K562 (cell line): ENCODE measurements at regions not wholly inside any gene's neighbourhood (a gene's known extent, or its start where the extent isn't known, plus 50 kb on each side); places are given as distances from the start of the nearest gene placed in this dataset.

Source experiments
- ATAC-seq: fragments of 200-7000 bp; cut with Tn5 transposase; 3 replicates; pipeline ENCODE4 v1.9.1; 2020; ENCODE audit warnings: moderate library complexity
- BruUV-seq: library from RNA; stranded (reverse); fragments of 400-500 nt; replicated peaks from 2 replicates; lab custom pipeline; 2021; lab: Mats Ljungman, UMichigan
- CTCF ChIA-PET: fragments of 300-600 bp; formaldehyde crosslinking; extraction: SDS; loops from one replicate; lab custom pipeline; 2021; ENCODE audit warnings: low intra/inter-chr PET ratio; lab: Yijun Ruan, JAX
- POLR2A ChIA-PET: fragments of 300-600, 350-650 bp; sonication (Branson Sonifier 250); formaldehyde crosslinking; extraction: SDS; loops from one replicate; lab custom pipeline; 2021; ENCODE audit warnings: antibody characterized with exemption, inconsistent platforms; lab: Yijun Ruan, JAX
- DNase-seq, 4 experiments: peaks; one replicate each; pipeline versions ENCODE4 v3.0.0 to v3.0.0-alpha.2; 2011 to 2018; ENCODE audit warnings: low spot score in 3 of 4, mixed read lengths in 3 of 4; ENCODE audit errors: extremely low read depth in 1 of 4
- FAIRE-seq: peaks from 2 replicates; lab custom pipeline; 2011; peaks lifted over from hg19 to GRCh38; lab: Jason Lieb, UNC
- H2AFZ ChIP-seq: 2 replicates; pipeline ENCODE4 v1.6.0; 2011; ENCODE audit warnings: low read depth, low read length, control low read depth, inconsistent platforms
- H3K27ac ChIP-seq: fragments of 200-600 bp; 3 replicates; pipeline ENCODE4 v1.8.0; 2011; ENCODE audit warnings: low read depth, mild to moderate bottlenecking, control low read depth, inconsistent platforms, low read length, moderate library complexity, mixed read lengths; ENCODE audit errors: extremely low read depth
- H3K27me3 ChIP-seq, 2 experiments: fragments of 300-600 bp in 1 of 2; 2 replicates in 1 of 2; 3 replicates in 1 of 2; pipeline versions ENCODE4 v1.6.0 to v1.8.0; 2011; ENCODE audit warnings: inconsistent platforms in 2 of 2, low read length in 2 of 2, mild to moderate bottlenecking in 1 of 2, mixed read lengths in 1 of 2, moderate library complexity in 1 of 2; ENCODE audit not compliant: control insufficient read depth in 2 of 2, insufficient read depth in 2 of 2
- H3K36me3 ChIP-seq: fragments of 300-600 bp; 3 replicates; pipeline ENCODE4 v1.8.0; 2011; ENCODE audit warnings: mild to moderate bottlenecking, low read length, inconsistent platforms; ENCODE audit not compliant: control insufficient read depth, insufficient read depth
- H3K4me1 ChIP-seq, 2 experiments: fragments of 200-600 bp in 1 of 2; replicated peaks in 1 of 2; 2 replicates in 1 of 2; 3 replicates in 1 of 2; pipeline versions ENCODE4 v1.5.1 to v1.8.0; 2011; ENCODE audit warnings: inconsistent platforms in 2 of 2, low read length in 2 of 2, mild to moderate bottlenecking in 1 of 2, mixed read lengths in 1 of 2, moderate library complexity in 1 of 2; ENCODE audit not compliant: control insufficient read depth in 2 of 2, insufficient read depth in 2 of 2
- H3K4me2 ChIP-seq: 2 replicates; pipeline ENCODE4 v1.6.1; 2011; ENCODE audit warnings: low read length, control low read depth, inconsistent platforms, mixed read lengths; ENCODE audit not compliant: insufficient read depth
- H3K4me3 ChIP-seq: fragments of 200-600 bp; sonication (generic), shearing (Covaris generic); 2 replicates; pipeline ENCODE4 v1.5.1; 2016; ENCODE audit warnings: control low read depth, inconsistent platforms
- H3K79me2 ChIP-seq: fragments of 200-600 bp; 3 replicates; pipeline ENCODE4 v1.8.0; 2011; ENCODE audit warnings: low read length, inconsistent platforms; ENCODE audit not compliant: control insufficient read depth, insufficient read depth
- H3K9ac ChIP-seq, 2 experiments: 2 replicates each; pipeline versions ENCODE4 v1.6.0 to v1.6.1; 2011; ENCODE audit warnings: low read depth in 2 of 2, low read length in 2 of 2, control low read depth in 1 of 2, inconsistent platforms in 1 of 2, mild to moderate bottlenecking in 1 of 2, mixed read lengths in 1 of 2; ENCODE audit not compliant: insufficient read depth in 1 of 2
- H3K9me1 ChIP-seq: one replicate; pipeline ENCODE4 v1.6.0; 2011; ENCODE audit warnings: inconsistent platforms, mild to moderate bottlenecking, low read length, moderate library complexity; ENCODE audit not compliant: control insufficient read depth, insufficient read depth
- H3K9me3 ChIP-seq: replicated peaks from 2 replicates; pipeline ENCODE4 v1.5.1; 2011; ENCODE audit warnings: low read depth, low read length, inconsistent platforms; ENCODE audit not compliant: control insufficient read depth, insufficient read depth
- H4K20me1 ChIP-seq: replicated peaks from 2 replicates; pipeline ENCODE4 v1.6.1; 2011; ENCODE audit warnings: low read length, inconsistent platforms, mixed read lengths; ENCODE audit not compliant: control insufficient read depth, insufficient read depth
- ARID3B ChIP-seq: fragments of 250-450 bp; sonication (Bioruptor Pico); IDR thresholded peaks from 2 replicates; pipeline ENCODE4 v1.4.0; 2020; ENCODE audit warnings: borderline replicate concordance
- CREB1 ChIP-seq, 2 experiments: sonication (generic) in 1 of 2; formaldehyde crosslinking in 1 of 2; IDR thresholded peaks; 2 replicates each; pipeline versions ENCODE4 v1.6.1 to v1.8.0; 2012 to 2022; ENCODE audit warnings: inconsistent platforms in 1 of 2, mild to moderate bottlenecking in 1 of 2, missing genetic modification reagents in 1 of 2, moderate library complexity in 1 of 2
- HCFC1 ChIP-seq: IDR thresholded peaks from 2 replicates; pipeline ENCODE4 v1.6.1; 2012; ENCODE audit warnings: low read depth, low read length, improper control_type of control experiment
- HSF4 ChIP-seq: fragments of 250-450 bp; sonication (Bioruptor Pico); IDR thresholded peaks from 2 replicates; pipeline ENCODE4 v2.1.2; 2022; ENCODE audit warnings: mild to moderate bottlenecking, moderate library complexity, borderline replicate concordance
- ID3 ChIP-seq, 2 experiments: fragments of 250-450 bp in 1 of 2; fragments of 450-650 bp in 1 of 2; sonication (Bioruptor Pico) in 1 of 2; IDR thresholded peaks; 2 replicates each; pipeline versions ENCODE4 v1.6.1 to v1.8.0; 2016 to 2021; ENCODE audit warnings: mild to moderate bottlenecking in 2 of 2, moderate library complexity in 2 of 2, missing compliant biosample characterization in 1 of 2, missing genetic modification characterization in 1 of 2
- ILF3 ChIP-seq: fragments of 450-650 bp; IDR thresholded peaks from 2 replicates; pipeline ENCODE4 v1.6.1; 2018; ENCODE audit warnings: antibody characterized with exemption, mild to moderate bottlenecking, moderate library complexity, borderline replicate concordance
- KAT7 ChIP-seq: sonication (generic); formaldehyde crosslinking; IDR thresholded peaks from 2 replicates; pipeline ENCODE4 v1.8.0; 2022; ENCODE audit warnings: missing genetic modification reagents, mild to moderate bottlenecking, borderline replicate concordance
- MAFF ChIP-seq: IDR thresholded peaks from 2 replicates; pipeline ENCODE4 v1.6.1; 2012; ENCODE audit warnings: low read length, improper control_type of control experiment
- SAFB ChIP-seq: fragments of 200-400 bp; formaldehyde crosslinking; IDR thresholded peaks from 2 replicates; pipeline ENCODE4 v1.6.1; 2017; ENCODE audit warnings: low read depth, low read length, borderline replicate concordance
- ZBTB7A ChIP-seq: IDR thresholded peaks from 2 replicates; pipeline ENCODE4 v1.6.1; 2011; ENCODE audit warnings: low read depth, mild to moderate bottlenecking, low read length, moderate library complexity, borderline replicate concordance; ENCODE audit not compliant: control insufficient read depth
- ZNF134 ChIP-seq: fragments of 250-450 bp; sonication (Bioruptor Pico); conservative IDR thresholded peaks from 2 replicates; pipeline ENCODE4 v1.4.0; 2020
- WGBS: fragments of 100-300 bp; shearing (Covaris generic); methylation state at CpG from one replicate; pipeline ENCODE4 v1.1.6; 2016; ENCODE audit warnings: low coverage, mixed read lengths; ENCODE audit not compliant: insufficient coverage; ENCODE audit errors: missing lambda C conversion rate; 5-methylcytosine and 5-hydroxymethylcytosine counted together
- in situ Hi-C: fragments of 300-500 bp; cut with MboI; formaldehyde crosslinking; loops from 4 replicates; pipeline ENCODE4 v1.15.0; 2018; ENCODE audit warnings: inconsistent platforms, mixed read lengths
- intact Hi-C: fragments of 100-400 bp; cut with micrococcal nuclease; formaldehyde crosslinking; loops from 2 replicates; pipeline ENCODE4 v1.14.2; 2022
- TF ChIP-seq, protein P1 (sequence below): fragments of 250-450 bp; sonication (Bioruptor Pico); IDR thresholded peaks from 2 replicates; pipeline ENCODE4 v1.4.0; 2020; ENCODE audit warnings: mild to moderate bottlenecking, moderate library complexity

- TF ChIP-seq, protein P1, sequence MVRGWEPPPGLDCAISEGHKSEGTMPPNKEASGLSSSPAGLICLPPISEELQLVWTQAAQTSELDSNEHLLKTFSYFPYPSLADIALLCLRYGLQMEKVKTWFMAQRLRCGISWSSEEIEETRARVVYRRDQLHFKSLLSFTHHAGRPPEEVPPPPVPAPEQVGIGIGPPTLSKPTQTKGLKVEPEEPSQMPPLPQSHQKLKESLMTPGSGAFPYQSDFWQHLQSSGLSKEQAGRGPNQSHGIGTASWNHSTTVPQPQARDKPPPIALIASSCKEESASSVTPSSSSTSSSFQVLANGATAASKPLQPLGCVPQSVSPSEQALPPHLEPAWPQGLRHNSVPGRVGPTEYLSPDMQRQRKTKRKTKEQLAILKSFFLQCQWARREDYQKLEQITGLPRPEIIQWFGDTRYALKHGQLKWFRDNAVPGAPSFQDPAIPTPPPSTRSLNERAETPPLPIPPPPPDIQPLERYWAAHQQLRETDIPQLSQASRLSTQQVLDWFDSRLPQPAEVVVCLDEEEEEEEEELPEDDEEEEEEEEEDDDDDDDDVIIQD (CRISPR knock-in tag), result no peak
- TF ChIP-seq HCFC1, result no peak
- TF ChIP-seq ZBTB7A, result no peak
- TF ChIP-seq ID3 (CRISPR knock-in tag; IDR thresholded peaks at IDR 0.05), result no peak
- TF ChIP-seq ID3 (tag; IDR thresholded peaks at IDR 0.05), result no peak
- TF ChIP-seq SAFB, result no peak
- TF ChIP-seq CREB1 (IDR thresholded peaks at IDR 0.05), result no peak
- TF ChIP-seq CREB1 (CRISPR knock-in tag; IDR thresholded peaks at IDR 0.05), result no peak
- no peak for TF ChIP-seq KAT7 (CRISPR knock-in tag)
Observed at GRCh38 chrX:137427816-137428215, 138.1 kb upstream of the ZIC3 start (continued).

GRCh38 chrX:137427426-137427778 lies 138.5 kb upstream of the ZIC3 start:
- CTCF ChIA-PET, result no interaction called here
- H3K4me3 ChIP-seq, result no peak overlapping the region
- no peaks in the 10 kb centered on the region for H3K79me2 ChIP-seq
- in situ Hi-C loops (no loop called here), intact Hi-C loops (no loop called here)
- no peaks in the 10 kb centered on the region for H3K36me3 ChIP-seq
- no TSS peak for BruUV-seq
- H3K4me1 ChIP-seq, result peaks cover 0 to 10% of the 10 kb centered on the region in 2 experiments; a peak in 2 of 5 replicates
- H3K9ac ChIP-seq, result no peak overlapping the region
- H2AFZ ChIP-seq, result no peak overlapping the region
- no peaks in the 10 kb centered on the region for H4K20me1 ChIP-seq
- DNase-seq (no peak), FAIRE-seq (no peak), ATAC-seq (no peak)
- no peaks in the 10 kb centered on the region for H3K9me3 ChIP-seq
- no peak overlapping the region for H3K4me2 ChIP-seq
- no peaks in the 10 kb centered on the region for H3K9me1 ChIP-seq
- no peak for TF ChIP-seq MAFF
- no peak for TF ChIP-seq HSF4
- no peak for TF ChIP-seq ARID3B (CRISPR knock-in tag)
- TF ChIP-seq ZNF134 (CRISPR knock-in tag), result no peak
- no peak for TF ChIP-seq ILF3
- WGBS, result 17% methylated on average over 8 of the region's 20 CpGs
- H3K27me3 ChIP-seq, result peaks cover 8 to 31% of the 10 kb centered on the region in 2 experiments; a peak in 4 of 5 replicates
- H3K27ac ChIP-seq, result no peak overlapping the region
- POLR2A ChIA-PET, result no interaction called here
